HG03520 (cell line): ENCODE measurements at regions not wholly inside any gene's neighbourhood (a gene's known extent, or its start where the extent isn't known, plus 50 kb on each side); places are given as distances from the start of the nearest gene placed in this dataset.
"Not testable (repeated sequence)": the region's sequence is repeated elsewhere in the genome, so short reads cannot be mapped to it uniquely, and the experiment has no call there.

ENCODE experiments used
- ATAC-seq: cut with Tn5 transposase; IDR thresholded peaks from one replicate; pipeline ENCODE4 v1.9.1; 2021; ENCODE audit warnings: mild to moderate bottlenecking, moderate library complexity; ENCODE audit not compliant: unreplicated experiment

DNA sequence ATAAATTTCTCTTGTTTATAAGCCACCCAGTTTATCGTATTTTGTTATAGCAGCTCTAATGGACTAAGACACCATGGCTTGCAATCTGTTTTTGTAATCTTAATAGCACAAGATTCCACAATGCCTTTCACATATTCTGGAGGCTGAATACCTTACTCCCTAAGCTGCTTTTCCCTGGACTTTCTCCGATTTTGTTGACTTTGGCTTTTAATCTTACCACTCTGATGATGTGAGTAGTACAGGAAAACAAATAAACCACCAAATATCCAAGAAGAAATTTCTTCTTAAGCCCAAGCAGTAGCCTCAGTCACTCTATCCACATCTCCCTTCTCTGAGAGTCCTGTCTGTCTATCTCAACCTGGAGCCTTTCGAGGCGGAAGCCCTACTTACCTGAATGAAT is 838.6 kb downstream of the LTN1 start:
- ATAC-seq = no peak

DNA sequence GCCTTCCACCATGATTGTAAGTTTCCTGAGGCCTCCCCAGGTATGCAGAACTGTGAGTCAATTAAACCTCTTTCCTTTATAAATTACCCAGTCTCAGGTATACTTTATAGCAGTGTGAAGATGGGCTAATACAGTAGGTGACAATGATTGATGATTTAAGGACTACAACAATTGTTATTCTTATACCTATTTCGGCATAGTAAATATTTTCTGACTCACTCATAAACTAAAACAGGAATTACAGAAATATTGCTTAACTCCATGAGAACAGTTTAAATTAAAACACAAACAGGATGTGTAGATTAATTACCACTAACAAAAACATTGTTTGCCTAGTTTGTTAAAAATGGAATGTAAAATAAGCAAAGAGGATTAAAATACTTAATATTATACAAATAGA is 839.9 kb downstream of the LTN1 start:
- ATAC-seq = no peak

DNA sequence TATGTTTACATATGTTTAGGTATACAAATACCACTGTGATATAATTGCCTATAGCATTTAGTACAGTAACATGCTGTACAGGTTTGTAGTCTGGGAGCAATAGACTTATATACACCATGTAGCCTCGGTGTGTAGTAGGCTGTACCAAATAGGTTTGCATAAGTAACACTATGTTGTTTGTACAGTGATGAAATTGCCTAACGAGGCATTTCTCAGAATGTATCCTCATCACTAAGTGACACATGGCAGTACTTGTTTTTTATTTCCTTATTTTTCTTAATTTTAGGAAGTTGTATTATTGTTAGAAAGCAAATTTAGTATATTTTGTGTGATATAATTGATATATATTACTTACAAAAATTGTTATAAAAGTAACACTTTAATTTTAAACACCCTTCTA is 840.9 kb downstream of the LTN1 start:
- ATAC-seq = no peak

DNA sequence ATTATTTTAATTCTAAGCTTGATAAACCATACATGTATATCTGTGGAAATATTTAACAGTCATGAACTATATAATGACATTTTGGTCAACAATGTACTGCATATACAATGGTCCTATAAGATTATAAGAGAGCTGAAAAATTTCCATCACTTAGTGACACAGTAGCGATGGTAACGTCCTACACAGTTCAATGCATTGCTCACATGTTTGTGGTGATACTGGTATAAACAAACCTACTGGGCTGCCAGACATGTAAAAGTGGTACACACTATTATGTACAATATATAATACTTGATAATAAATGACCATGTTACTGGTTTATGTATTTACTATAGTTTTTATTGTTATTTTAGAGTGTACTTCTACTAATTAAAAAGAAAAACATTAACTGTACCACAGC is 841.9 kb downstream of the LTN1 start:
- no peak for ATAC-seq

DNA sequence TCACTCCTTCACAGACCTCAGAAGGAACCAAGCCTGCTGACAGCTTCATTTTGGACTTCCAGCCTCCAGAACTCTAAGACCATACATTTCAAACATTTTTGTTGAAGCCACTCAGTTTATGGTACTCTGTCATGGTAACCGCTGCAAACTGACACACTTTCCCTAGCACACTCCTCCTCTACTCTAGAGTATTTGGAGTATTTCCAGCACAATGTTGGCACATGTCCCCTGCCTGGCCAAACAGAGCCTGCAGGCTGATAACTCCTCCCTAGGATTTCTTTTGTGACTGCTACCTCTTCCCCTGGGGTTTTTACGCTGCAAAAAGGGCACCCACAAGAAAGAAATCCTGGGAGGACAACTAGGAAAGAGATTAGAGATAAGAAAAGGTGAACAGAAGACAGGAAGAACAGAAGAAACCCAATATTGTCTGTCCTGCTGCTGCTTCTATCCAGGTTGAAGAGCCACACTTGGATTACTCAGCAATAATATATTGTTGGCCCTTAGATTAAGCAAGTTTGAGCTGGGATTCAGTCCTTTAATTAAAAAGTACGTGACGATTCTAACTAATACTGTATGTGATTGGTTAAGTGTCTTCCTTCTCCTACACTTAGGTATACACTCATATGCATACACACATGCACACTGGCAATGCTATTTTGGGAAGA is 844.1 kb downstream of the LTN1 start:
- ATAC-seq = no peak

DNA sequence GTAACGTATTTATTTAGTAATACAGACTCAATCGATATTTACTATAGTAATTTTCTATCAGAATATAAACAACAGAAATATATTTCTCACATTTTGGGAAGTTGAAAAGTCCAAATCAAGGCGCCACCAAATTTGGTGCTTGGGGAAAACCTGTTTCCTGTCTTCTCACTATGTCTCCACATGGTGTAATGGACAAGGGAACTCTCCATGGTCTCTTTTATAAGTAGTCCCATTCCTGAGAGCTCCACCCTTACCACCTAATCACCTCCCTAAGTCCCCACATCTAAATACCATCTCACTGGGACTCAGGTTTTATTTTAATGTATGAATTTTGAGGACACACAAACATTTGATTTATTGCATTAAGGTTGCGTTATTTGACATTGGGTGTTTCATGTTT is 848.0 kb downstream of the LTN1 start:
- no peak for ATAC-seq

DNA sequence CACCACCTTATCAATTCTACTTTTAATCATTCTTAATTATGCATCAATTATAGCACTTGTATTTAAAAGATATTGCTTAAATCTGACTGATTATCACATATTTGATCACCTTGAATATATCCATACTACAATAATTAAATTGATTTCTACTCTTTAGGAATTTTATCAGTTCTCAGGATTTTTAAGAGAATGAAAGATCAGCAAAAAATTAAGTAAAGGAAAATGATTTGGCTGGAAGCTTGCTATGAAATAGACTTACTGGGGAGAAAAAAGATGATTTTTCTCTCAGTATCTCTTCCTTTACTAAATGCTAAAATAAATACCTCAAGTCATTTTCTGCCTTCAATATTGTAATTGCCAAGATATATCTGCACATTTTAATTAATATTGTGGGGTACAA is 848.6 kb downstream of the LTN1 start:
- no peak for ATAC-seq

DNA sequence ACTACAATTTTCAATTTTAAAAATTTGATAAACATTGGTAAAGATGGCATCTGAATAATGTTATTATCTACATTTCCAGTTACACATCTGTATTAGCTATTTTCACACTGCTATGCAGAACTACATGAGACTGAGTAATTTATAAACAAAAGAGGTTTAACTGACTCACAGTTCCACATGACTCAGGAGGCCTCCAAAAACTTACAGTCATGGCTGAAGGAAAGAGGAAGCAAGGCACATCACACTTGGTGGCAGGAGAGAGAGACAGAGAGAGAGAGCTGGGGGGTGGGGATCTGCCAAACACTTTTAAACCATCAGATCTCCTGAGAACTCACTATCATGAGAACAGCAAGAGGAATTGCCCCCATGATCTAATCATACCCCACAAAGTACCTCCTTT is 850.0 kb downstream of the LTN1 start:
- no peak for ATAC-seq

DNA sequence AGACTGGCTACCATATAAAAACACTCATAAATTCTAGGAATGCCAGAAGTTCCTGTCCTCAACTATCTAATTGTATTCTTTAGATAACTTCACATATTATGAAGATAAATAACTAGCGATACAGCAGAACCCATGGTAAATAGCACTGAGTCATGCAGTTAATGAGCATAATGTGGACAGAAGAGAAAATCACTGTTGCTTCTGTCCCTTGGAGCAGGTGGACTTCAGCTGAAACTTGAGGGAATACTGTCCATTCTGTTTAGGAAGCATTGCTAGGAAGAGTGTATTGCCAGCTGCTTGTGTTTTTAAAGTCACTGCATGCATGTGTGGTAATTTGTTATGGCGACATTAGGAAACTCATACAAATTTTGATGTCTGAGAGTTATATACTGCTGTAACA is 854.4 kb downstream of the LTN1 start:
- ATAC-seq = no peak

DNA sequence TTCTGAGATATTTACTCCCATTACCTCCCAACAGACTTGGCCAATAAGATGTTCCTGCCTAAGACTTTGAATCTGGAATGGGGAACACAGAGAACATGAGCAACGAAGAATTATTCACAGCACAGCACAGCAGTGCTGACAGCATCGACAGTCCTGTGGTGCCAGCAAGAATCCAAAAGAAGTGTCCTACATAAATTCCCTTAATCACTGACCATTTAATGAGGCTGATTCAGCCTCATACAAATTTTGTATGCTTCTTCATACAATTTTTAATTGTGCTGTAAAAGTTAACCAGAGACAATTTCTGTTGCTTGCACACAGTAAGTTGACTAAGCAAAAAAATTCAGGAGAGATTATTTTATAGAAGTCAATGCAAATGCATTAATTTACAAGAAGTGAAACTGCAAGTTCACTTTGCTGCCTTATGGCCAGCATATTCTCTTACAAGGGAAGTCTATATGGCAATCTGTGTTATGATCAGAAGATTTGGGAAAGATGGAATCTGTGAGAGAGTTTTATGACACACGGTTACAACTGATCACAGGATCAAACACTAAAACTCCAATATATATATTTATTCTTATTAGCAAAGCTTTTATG is 855.9 kb downstream of the LTN1 start:
- no peak for ATAC-seq

DNA sequence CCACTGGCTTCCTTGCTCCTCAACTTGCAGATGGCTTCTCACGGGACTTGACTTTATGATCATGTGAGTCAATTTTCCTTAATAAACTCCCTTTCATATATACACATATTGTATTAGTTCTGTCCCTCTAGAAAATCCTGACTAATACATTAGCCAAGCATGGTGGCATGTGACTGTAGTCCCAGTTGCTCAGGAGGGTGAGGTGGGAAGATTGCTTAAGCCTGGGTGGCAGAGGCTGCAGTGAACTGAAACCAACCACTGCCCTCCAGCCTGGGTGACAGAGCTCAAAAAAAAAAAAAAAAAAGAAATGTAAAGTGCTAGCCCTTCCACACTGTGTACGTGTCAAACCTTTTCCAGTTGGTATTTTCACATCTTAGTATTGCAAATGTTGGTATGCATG is 857.0 kb downstream of the LTN1 start:
- no peak for ATAC-seq

DNA sequence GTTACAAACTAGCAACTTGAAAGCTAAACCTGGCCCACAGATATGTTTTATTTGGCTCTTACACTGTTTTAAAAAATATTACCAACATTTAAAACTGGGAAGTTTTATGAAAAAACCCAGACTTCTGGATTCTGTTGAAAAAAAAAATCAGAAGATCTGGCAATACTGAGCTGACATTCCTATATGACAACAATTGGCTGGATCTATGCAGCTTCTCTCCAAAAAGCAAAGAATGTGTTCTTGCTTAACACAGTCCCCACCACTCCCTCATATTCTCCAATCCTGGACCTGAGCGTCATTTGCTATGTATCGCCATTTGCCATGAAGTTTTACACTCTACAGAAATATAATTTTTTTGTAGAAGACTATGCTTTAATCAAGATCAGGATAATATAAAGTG is 859.6 kb downstream of the LTN1 start:
- ATAC-seq = no peak

DNA sequence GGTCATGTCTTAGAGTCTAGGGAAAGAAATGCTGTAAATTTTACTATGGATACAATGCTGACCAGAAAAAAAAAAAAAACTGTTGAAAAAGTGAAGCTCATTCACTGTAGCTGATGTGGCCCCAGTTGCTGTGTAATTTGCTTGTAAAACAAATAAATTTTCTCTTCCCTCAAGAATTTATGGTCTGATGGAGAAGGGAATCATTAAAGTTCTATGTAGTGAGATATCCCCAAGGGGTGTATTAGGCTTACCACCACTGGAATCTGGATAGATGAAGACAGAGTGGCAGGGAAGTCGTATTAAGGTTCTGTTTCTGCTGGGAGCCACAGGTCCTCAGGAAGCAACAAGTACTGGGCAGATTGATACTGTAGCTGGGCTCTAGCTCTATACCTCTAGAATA is 860.0 kb downstream of the LTN1 start:
- ATAC-seq = no peak

DNA sequence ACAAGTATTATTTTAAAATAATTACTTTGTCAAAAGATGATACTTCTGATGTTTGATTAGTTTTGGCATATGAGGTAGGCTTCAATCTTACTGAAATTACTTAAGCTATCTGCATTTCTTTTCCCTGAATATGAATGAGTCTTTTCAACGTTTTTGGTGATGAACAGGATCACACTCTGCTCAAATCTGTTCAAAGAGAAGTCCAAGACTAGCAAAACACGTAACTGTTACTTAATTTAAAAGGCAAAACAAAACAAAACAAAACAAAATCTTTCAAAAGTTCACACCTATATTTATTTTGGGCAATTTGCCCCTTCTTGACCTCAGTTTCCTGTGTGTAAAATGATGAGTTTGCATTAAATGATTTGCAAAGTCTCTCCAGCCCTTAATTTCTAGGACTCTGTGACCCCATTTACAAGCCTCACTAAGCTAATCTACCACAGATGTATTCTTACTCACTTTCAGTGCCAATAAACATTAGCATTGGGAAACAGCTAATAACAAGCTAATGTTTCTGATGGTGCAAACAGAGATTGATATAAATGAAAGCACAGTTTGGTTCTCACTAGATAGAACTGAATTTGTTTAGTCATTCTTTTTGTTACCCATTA is 865.4 kb downstream of the LTN1 start:
- no peak for ATAC-seq

DNA sequence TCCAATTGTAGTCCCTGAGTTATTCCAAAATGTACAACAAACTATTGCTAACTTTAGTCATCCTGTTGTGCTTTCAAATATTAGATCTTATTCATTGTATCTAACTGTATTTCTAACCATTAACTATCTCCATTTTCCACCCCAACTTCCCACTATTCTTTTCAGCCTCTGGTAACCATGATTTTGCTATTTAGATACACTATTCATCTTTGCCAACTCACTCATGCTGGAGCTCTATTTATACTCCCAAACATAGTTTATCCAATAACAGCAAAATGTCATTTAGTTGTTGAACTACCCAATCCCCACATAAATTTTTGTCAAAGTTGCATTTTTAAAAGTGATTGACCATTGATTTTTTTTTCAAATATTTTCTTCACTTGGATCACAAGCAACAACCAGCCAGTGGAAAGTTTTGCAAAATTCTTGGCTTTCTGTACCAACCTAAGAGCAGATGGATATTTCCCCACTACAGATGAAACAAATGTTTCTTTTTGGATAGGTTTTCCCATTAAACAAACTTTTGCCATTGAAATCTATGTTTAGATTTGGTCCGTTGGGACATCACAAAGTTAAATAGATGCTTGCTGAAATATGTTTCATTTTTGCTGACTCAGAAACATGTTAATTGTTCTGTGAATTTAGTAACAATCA is 866.0 kb downstream of the LTN1 start:
- no peak for ATAC-seq

DNA sequence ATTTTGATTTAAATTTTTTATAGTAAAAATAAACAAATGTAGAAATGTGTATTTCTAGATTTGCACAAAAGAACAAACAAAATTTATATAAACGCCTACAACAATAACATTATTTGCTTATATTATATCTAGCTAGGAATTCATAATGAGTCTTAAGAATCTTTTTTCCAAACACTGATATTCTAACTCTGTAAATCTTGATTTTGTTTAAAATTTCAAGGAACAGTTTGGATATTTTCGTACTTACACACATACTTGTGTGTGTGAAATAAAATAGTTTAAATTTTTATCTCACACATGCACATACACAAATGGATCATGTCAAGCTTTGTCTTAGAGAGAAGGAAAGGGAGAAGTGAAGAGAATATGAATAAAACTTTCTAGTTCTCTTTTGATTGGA is 868.1 kb downstream of the LTN1 start:
- no peak for ATAC-seq

DNA sequence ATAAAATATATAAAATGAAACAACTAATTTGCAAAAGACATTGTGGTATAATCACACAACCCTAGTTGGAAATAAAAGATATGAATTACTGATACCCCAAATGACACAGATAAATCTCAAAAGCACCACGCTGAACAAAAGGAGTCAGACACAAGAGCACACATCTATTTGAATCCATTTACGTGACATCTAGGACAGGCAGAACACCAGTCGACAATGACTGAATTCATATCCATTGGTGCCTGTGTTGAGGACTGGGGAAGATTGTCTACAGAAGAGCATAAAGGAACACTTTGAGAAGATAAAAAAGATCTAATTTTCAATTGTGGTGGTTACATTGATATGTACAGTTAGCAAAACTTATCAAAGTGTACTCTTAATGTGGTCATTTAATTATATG is 874.1 kb downstream of the LTN1 start:
- no peak for ATAC-seq

DNA sequence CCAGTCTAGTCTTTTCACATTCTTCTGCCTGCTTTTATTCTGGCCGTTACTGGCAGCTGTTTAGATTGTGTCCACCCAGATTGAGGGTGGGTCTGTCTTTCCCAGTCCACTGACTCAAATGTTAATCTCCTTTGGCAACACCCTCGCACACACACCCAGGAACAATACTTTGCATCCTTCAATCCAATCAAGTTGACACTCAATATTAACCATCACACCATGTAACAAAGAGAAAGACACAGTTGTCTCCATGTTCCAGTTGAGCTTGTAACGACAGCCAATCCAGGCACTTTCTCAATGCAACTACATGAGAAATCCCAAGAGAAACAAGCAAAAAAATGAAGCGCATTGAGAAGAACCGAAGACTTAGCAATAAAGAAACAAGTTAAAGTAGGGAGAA is 877.7 kb downstream of the LTN1 start:
- ATAC-seq = not testable (repeated sequence)

DNA sequence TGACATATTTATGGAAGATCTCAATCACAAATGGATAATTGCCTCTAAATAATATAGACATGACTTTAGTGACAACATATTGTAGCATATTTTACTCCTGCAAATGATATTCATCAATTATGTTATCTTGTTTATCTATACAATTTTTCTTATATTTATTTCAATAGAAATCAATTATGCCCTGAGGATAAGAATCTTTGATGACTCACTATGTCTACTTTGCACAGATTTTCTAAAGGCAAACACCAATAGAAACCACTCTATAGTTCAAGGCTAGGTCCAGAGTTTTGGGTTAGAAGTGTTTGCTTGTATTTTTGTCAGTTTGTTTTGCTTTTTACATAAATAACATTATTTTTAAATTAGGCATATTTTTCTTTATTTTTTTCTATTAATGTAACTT is 879.0 kb downstream of the LTN1 start:
- no peak for ATAC-seq

DNA sequence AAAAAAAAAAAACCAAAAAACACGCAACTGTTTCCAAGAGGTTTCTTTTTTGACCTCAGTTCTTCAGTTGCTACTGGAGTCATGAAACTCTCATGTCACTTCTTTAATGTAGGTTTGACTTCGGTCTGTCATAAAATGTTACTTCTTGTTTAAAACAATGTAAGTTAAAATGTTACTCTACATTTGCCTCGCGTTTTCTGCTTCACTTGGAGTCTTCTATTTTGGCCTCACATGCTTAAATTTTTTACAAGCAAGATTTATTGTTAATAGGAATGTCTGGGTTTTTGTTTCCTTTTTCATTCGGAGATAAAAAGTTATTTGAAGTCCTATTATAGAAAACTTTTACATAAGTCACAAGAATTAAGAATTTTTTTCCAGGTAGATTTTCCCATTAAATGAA is 880.2 kb downstream of the LTN1 start:
- no peak for ATAC-seq

DNA sequence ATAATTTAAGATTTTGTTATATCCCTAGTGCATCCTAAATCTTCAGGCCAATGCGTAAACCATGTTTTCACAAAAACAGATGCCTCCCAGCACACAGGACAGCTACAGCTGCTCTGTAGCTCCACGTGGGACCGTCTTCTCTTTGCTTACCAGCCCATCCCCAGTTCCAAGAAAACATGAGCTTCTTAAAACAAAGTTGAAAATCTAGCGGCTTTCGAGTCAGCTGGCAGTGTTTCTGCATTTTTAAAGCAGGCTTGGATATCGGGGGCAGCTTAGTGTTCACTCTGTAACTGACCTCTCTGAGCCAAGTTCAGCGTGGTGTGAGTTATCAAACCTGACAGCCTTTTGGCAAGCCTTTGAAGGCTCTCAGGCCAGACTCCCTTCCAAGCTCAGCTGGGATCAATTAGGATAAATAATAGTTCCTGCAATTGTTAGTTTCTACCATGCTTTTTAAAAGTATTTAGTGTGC is 881.5 kb downstream of the LTN1 start:
- no peak for ATAC-seq

DNA sequence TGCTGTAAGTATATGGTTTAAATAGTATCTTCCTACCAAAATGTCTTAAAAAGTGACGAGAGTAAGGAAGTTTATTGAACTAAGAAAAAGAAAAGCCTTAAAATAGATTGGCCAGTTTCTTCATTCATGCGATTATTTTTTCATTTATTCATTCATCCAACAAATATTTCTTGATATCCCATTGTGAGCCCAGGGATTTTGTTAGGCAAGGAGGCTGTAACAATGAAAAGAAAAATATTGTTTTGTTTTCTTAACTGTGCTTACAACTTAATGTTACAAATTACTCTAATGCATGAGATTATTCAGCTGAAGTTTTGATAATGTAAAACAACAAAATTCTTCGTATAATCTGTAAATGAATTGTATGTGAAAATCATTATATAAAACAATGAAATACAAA is 882.0 kb downstream of the LTN1 start:
- no peak for ATAC-seq
